Keratinocyte (primary cell): ENCODE measurements at regions not wholly inside any gene's neighbourhood (a gene's known extent, or its start where the extent isn't known, plus 50 kb on each side); places are given as distances from the start of the nearest gene placed in this dataset.

Source experiments
- EZH2 ChIP-seq: IDR thresholded peaks from one replicate; pipeline ENCODE4 v1.6.1; 2012; ENCODE audit warnings: inconsistent platforms, mild to moderate bottlenecking, low read length, moderate library complexity
- TF ChIP-seq, protein P1 (sequence below), 3 experiments: IDR thresholded peaks in 1 of 3; conservative IDR thresholded peaks in 1 of 3; optimal IDR thresholded peaks in 1 of 3; 2 replicates in 2 of 3; 3 replicates in 1 of 3; pipeline versions ENCODE3 to v1.5.1; 2011; ENCODE audit warnings: low read length in 3 of 3, mild to moderate bottlenecking in 3 of 3, moderate library complexity in 2 of 3, control low read depth in 1 of 3, inconsistent platforms in 1 of 3; ENCODE audit not compliant: insufficient read depth in 2 of 3; ENCODE audit errors: extremely low read depth in 1 of 3

DNA sequence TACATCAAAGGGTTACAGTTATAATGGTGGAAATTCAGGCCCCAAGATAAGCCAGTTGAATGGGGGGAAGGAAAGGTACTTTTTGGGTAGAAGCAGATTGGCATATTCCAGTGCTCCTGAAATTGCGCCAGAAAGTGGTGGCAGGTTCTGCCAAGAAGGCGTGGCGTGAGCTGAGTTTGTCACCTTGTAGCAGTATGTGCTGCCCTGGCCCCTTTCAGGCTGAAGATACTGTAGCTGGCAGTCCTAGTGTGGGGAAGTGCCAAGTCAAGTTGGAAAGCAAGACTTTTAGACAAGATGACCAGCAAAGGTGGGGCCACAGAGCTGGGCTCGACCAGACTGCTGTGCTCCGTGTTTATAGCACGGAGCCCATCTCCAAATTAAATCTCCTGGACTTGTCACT is 133.6 kb upstream of the GLRA1 start:
- no peak for TF ChIP-seq EZH2
- TF ChIP-seq, protein P1, sequence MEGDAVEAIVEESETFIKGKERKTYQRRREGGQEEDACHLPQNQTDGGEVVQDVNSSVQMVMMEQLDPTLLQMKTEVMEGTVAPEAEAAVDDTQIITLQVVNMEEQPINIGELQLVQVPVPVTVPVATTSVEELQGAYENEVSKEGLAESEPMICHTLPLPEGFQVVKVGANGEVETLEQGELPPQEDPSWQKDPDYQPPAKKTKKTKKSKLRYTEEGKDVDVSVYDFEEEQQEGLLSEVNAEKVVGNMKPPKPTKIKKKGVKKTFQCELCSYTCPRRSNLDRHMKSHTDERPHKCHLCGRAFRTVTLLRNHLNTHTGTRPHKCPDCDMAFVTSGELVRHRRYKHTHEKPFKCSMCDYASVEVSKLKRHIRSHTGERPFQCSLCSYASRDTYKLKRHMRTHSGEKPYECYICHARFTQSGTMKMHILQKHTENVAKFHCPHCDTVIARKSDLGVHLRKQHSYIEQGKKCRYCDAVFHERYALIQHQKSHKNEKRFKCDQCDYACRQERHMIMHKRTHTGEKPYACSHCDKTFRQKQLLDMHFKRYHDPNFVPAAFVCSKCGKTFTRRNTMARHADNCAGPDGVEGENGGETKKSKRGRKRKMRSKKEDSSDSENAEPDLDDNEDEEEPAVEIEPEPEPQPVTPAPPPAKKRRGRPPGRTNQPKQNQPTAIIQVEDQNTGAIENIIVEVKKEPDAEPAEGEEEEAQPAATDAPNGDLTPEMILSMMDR (optimal IDR thresholded peaks at IDR 0.05 in 1 of 3, IDR thresholded peaks at IDR 0.05 in 1 of 3, conservative IDR thresholded peaks at IDR 0.05 in 1 of 3; ENCODE audit: extremely low read depth in 1 of 3, insufficient read depth in 2 of 3, low read length in 3 of 3), result no peak
